ENCODE measurements at regions not wholly inside any gene's neighbourhood (a gene's known extent, or its start where the extent isn't known, plus 50 kb on each side); places are given as distances from the start of the nearest gene placed in this dataset.
"Not testable (repeated sequence)": the region's sequence is repeated elsewhere in the genome, so short reads cannot be mapped to it uniquely, and the experiment has no call there.

DNA sequence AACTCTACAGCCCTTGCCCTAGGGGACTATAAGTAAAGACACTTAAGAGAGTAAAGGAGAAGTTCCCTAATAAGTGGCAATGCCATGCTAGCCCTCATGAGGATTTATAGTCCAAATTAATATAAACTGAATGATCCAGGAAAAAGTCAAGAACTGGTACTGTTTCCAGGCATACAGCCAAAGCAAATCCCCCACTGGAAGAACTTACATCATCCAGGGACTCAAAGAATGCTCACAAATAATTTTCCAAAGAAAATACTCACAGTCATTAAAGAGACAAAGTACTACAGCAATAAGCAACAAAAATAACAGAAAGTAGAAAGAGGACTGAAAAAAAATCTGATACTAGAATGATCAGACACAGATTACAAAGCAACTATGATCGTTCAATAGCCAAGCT is 79.7 kb upstream of the RAP1B start:
- Histone ChIP-seq H3K36me3 (ENCODE audit: control insufficient read depth in 5 of 5, insufficient read depth in 5 of 5, low read length in 5 of 5) (no peaks in the 10 kb centered on the region), H3K4me1 (ENCODE audit: control insufficient read depth in 5 of 5, insufficient read depth in 5 of 5, low read length in 5 of 5) (peaks cover 3 to 20% (median 17%) of the 10 kb centered on the region in 5 donors), H3K9ac (ENCODE audit: low read length in 5 of 5) (no peak overlapping the region), H3K27ac (ENCODE audit: low read depth, low read length) (peak overlapping the region; percentile 67), H3K27me3 (ENCODE audit: control insufficient read depth in 5 of 5, insufficient read depth in 4 of 5, low read length in 5 of 5) (no peaks in the 10 kb centered on the region), H3K9me3 (ENCODE audit: control insufficient read depth in 5 of 5, low read length in 5 of 5) (no peaks in the 10 kb centered on the region), H3K4me3 (ENCODE audit: low read depth in 1 of 5, low read length in 5 of 5) (no peak overlapping the region)

DNA sequence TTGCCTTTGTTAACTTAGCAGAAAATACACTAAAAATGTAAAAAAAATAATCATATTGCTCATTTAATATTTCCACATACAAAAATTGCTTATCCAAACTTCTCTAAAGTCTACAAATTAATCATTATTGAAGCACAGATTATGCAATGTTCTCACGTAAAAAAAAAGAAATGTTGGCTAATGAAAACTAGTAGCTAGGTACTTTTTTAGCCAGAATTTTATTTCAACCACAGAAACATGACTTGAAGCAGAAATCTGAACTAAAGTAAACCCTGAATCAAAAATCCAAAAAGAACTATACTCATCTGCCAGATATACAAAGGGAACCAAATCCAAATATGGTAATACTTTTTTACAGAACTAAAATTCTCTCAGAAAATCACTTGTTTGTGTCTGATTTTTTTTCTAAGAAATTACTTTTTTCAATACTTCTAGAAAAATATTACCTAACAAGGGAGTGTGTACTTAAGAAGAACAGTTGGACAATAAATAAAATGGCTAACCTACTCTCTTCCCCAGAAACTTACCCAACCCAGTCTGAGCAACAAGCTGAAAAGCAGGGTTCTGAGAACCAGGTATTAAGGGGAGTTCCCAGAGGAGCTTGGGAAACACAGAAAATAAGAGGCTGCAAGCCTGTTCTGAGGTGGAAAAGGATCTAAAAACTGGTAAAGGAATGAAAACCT is 78.4 kb upstream of the RAP1B start:
- Histone ChIP-seq H3K27me3 (ENCODE audit: control insufficient read depth in 5 of 5, insufficient read depth in 4 of 5, low read length in 5 of 5) (no peaks in the 10 kb centered on the region), H3K9me3 (ENCODE audit: control insufficient read depth in 5 of 5, low read length in 5 of 5) (no peaks in the 10 kb centered on the region), H3K27ac (ENCODE audit: low read depth, low read length) (peak overlapping the region; percentile 67), H3K9ac (ENCODE audit: low read length in 5 of 5) (no peak overlapping the region), H3K36me3 (ENCODE audit: control insufficient read depth in 5 of 5, insufficient read depth in 5 of 5, low read length in 5 of 5) (no peaks in the 10 kb centered on the region), H3K4me3 (ENCODE audit: low read depth in 1 of 5, low read length in 5 of 5) (no peak overlapping the region), H3K4me1 (ENCODE audit: control insufficient read depth in 5 of 5, insufficient read depth in 5 of 5, low read length in 5 of 5) (peaks cover 3 to 20% (median 17%) of the 10 kb centered on the region in 5 donors)

DNA sequence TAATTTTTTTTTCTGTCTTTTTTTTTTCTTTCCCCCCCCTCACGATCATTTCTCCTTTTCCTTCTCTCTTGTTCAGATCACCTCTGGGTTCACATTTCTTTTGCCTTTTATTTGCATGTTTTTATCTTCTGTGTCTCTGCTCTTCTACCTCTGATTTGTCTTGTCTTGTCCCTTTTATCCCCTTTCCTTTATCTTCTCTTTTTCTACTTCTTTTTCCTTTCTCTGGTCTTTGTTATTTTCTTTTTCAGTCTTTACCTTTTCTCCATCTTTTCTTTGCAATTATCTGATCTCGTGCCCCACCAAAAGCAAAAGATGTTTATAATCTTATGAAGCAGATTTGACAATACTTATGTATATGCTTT is 77.8 kb upstream of the RAP1B start:
- H3K9me3 ChIP-seq (ENCODE audit: control insufficient read depth in 5 of 5, low read length in 5 of 5) = no peaks in the 10 kb centered on the region
- no peaks in the 10 kb centered on the region for H3K36me3 ChIP-seq (ENCODE audit: control insufficient read depth in 5 of 5, insufficient read depth in 5 of 5, low read length in 5 of 5)
- peaks cover 3 to 20% (median 17%) of the 10 kb centered on the region in 5 donors for H3K4me1 ChIP-seq (ENCODE audit: control insufficient read depth in 5 of 5, insufficient read depth in 5 of 5, low read length in 5 of 5)
- H3K9ac ChIP-seq (ENCODE audit: low read length in 5 of 5) = no peak overlapping the region
- H3K27ac ChIP-seq (ENCODE audit: low read depth, low read length) = peak overlapping the region; percentile 67
- no peak overlapping the region for H3K4me3 ChIP-seq (ENCODE audit: low read depth in 1 of 5, low read length in 5 of 5)
- H3K27me3 ChIP-seq (ENCODE audit: control insufficient read depth in 5 of 5, insufficient read depth in 4 of 5, low read length in 5 of 5) = no peaks in the 10 kb centered on the region

DNA sequence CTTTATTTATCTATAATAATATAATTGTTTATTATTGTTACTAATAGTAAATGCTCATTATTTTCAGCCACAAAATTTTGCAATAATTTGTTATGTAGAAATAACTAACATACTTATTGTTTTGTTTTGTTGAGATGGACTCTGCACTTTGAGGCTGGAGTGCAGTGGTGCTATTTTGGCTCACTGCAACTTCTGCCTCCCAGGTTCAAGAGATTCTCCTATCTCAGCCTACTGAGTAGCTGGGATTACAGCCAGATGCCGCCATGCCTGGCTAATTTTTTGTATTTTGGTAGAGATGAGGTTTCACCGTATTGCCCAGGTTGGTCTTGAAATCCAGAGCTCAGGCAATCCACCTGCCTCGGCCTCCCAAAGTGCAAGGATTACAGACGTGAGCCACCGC is 76.6 kb upstream of the RAP1B start:
- Histone ChIP-seq H3K27me3 (ENCODE audit: control insufficient read depth in 5 of 5, insufficient read depth in 4 of 5, low read length in 5 of 5) (no peaks in the 10 kb centered on the region), H3K27ac (ENCODE audit: low read depth, low read length) (no peak overlapping the region), H3K4me3 (ENCODE audit: low read depth in 1 of 5, low read length in 5 of 5) (no peak overlapping the region), H3K9ac (ENCODE audit: low read length in 5 of 5) (no peak overlapping the region), H3K4me1 (ENCODE audit: control insufficient read depth in 5 of 5, insufficient read depth in 5 of 5, low read length in 5 of 5) (peaks cover 5 to 27% (median 22%) of the 10 kb centered on the region in 5 donors), H3K9me3 (ENCODE audit: control insufficient read depth in 5 of 5, low read length in 5 of 5) (no peaks in the 10 kb centered on the region), H3K36me3 (ENCODE audit: control insufficient read depth in 5 of 5, insufficient read depth in 5 of 5, low read length in 5 of 5) (no peaks in the 10 kb centered on the region)

DNA sequence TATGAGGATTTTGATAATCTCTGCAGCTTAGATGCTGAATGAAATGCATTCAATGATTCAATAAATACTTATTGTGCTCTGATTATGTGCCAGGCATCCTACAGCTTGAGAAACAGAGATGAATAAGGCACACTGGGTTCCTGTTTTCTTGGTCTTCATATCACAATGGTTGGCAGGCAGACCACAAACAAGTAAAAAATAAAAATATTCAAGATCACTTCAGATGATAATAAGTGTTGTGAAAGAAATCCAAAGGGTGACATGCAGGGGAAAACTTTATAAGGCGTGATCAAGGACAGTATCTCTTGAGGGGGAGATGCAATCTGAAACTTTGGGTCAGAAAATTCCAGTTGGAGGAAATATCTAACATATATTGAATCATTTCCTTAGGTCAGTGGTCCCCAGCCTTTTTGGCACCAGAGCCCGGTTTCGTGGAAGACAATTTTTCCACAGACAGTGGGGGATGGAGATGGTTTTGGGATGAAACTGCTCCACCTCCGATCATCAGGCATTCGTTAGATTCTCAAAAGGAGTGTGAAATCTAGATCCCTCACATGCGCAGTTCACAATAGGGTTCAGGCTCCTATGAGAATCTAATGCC is 73.7 kb upstream of the RAP1B start:
- H3K9ac ChIP-seq (ENCODE audit: low read length in 5 of 5) = no peak overlapping the region
- H3K9me3 ChIP-seq (ENCODE audit: control insufficient read depth in 5 of 5, low read length in 5 of 5) = no peaks in the 10 kb centered on the region
- H3K36me3 ChIP-seq (ENCODE audit: control insufficient read depth in 5 of 5, insufficient read depth in 5 of 5, low read length in 5 of 5) = no peaks in the 10 kb centered on the region
- no peaks in the 10 kb centered on the region for H3K27me3 ChIP-seq (ENCODE audit: control insufficient read depth in 5 of 5, insufficient read depth in 4 of 5, low read length in 5 of 5)
- no peak overlapping the region for H3K4me3 ChIP-seq (ENCODE audit: low read depth in 1 of 5, low read length in 5 of 5)
- H3K4me1 ChIP-seq (ENCODE audit: control insufficient read depth in 5 of 5, insufficient read depth in 5 of 5, low read length in 5 of 5) = peaks cover 3 to 25% (median 19%) of the 10 kb centered on the region in 5 donors
- H3K27ac ChIP-seq (ENCODE audit: low read depth, low read length) = no peak overlapping the region

DNA sequence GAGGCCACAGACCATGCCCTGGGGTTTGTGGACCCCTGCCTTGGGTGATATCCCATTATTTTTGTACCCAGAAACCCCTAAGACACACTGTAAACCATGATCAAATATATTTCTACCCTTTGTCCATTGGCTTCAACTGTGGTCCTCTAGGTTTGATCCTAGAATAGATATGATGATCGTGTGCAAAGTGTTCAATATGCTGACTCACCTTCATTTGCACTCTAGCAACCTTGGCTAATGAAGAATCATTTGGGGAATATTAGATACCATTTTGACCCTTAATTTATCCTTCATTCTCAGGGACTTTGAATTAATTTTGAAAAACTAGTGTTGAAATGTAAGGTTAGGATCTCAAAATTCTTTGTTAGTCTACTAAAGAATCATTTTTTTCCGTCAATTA is 73.1 kb upstream of the RAP1B start:
- no peak overlapping the region for H3K9ac ChIP-seq (ENCODE audit: low read length in 5 of 5)
- no peak overlapping the region for H3K27ac ChIP-seq (ENCODE audit: low read depth, low read length)
- H3K9me3 ChIP-seq (ENCODE audit: control insufficient read depth in 5 of 5, low read length in 5 of 5) = no peaks in the 10 kb centered on the region
- no peaks in the 10 kb centered on the region for H3K36me3 ChIP-seq (ENCODE audit: control insufficient read depth in 5 of 5, insufficient read depth in 5 of 5, low read length in 5 of 5)
- no peaks in the 10 kb centered on the region for H3K27me3 ChIP-seq (ENCODE audit: control insufficient read depth in 5 of 5, insufficient read depth in 4 of 5, low read length in 5 of 5)
- H3K4me1 ChIP-seq (ENCODE audit: control insufficient read depth in 5 of 5, insufficient read depth in 5 of 5, low read length in 5 of 5) = peaks cover 3 to 20% (median 18%) of the 10 kb centered on the region in 5 donors
- H3K4me3 ChIP-seq (ENCODE audit: low read depth in 1 of 5, low read length in 5 of 5) = no peak overlapping the region

DNA sequence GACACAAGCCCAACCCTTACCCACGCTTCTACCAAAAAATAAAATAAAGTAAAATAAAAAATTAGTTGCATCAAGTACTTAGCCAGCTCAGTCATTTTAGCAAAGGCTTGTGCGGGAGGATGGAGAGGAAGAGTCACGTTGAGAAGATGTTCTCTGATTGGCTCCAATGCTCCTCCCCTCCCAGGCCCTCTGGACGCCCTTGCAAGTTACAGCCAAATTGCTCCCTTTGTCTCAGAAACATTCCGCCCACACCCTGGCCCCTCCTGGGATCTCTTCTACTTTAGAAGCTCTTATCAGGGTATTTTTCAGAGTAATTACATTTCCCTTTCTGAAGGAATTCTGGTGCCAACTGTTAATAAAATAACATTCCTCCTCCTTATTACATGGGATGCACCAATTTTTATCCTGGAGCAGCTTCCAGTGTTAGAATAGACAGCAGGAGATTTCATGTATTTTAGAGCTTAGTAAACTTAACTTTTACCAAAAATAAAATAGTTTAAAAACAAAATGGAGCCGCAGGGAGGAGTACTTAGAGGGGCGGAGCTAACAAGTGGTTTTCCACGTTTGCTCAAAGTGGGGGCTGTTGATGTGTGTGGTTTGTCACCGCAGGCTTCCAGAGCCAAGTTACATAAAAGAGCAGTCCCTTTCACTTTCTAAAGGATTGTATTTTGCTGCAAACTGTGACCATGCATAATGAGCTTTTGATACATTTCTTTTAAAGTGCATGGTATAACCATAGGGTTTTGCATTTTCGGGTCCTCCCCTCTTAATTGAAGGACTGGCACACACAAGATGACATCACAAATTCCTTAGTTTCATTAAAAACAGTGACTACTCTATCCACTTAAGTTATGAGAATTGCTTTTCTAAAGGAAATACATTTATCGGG is 71.7 kb upstream of the RAP1B start:
- Histone ChIP-seq H3K9ac (ENCODE audit: low read length in 5 of 5) (peak overlapping the region in 3 of 5 donors; percentile 40 to 70 (median 44)), H3K36me3 (ENCODE audit: control insufficient read depth in 5 of 5, insufficient read depth in 5 of 5, low read length in 5 of 5) (no peaks in the 10 kb centered on the region), H3K9me3 (ENCODE audit: control insufficient read depth in 5 of 5, low read length in 5 of 5) (no peaks in the 10 kb centered on the region), H3K4me3 (ENCODE audit: low read depth in 1 of 5, low read length in 5 of 5) (peak overlapping the region; percentile 51 to 68 (median 64)), H3K27ac (ENCODE audit: low read depth, low read length) (peak overlapping the region; percentile 80), H3K4me1 (ENCODE audit: control insufficient read depth in 5 of 5, insufficient read depth in 5 of 5, low read length in 5 of 5) (peaks cover 3 to 17% (median 15%) of the 10 kb centered on the region in 5 donors), H3K27me3 (ENCODE audit: control insufficient read depth in 5 of 5, insufficient read depth in 4 of 5, low read length in 5 of 5) (no peaks in the 10 kb centered on the region)

DNA sequence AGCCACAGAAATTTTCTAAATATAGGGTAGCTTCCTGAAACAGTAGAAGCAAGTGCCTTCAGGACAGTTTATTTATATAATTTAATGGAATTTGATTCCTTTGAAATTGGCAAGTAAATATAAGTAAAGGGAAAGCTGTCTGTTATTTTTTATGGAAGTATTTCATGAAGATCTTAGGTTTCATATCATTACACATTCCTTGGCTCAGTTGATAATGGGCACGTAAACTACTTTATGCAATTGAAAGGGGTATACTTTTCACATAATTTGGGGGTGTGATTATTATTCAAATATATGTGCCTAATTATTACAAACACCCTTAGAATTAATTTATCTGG is 71.1 kb upstream of the RAP1B start:
- Histone ChIP-seq H3K27ac (ENCODE audit: low read depth, low read length) (peak overlapping the region; percentile 80), H3K9ac (ENCODE audit: low read length in 5 of 5) (peak overlapping the region in 1 of 5 donors; percentile 70), H3K9me3 (ENCODE audit: control insufficient read depth in 5 of 5, low read length in 5 of 5) (no peaks in the 10 kb centered on the region), H3K27me3 (ENCODE audit: control insufficient read depth in 5 of 5, insufficient read depth in 4 of 5, low read length in 5 of 5) (no peaks in the 10 kb centered on the region), H3K4me1 (ENCODE audit: control insufficient read depth in 5 of 5, insufficient read depth in 5 of 5, low read length in 5 of 5) (peaks cover 3 to 17% (median 15%) of the 10 kb centered on the region in 5 donors), H3K4me3 (ENCODE audit: low read depth in 1 of 5, low read length in 5 of 5) (peak overlapping the region; percentile 51 to 68 (median 64)), H3K36me3 (ENCODE audit: control insufficient read depth in 5 of 5, insufficient read depth in 5 of 5, low read length in 5 of 5) (no peaks in the 10 kb centered on the region)

DNA sequence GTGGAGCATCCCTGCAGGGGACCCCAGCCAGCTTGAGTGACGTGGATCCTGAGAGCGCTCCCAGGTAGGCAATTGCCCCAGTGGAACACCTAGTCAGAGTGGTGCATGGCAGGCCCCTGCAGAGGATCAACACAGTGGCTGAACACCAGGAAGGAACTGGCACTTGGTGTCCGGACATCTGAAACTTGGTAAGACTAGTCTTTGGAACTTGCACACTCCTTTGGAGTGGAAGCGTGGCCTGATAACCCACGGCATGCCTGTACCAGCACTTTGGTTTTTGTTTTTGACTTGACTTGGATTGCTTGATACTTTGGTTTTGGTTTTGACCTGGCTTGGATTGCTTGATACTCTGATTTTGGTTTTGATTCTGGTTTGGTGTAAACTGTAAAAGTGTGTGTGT is 69.9 kb upstream of the RAP1B start:
- not testable (repeated sequence) for H3K27ac ChIP-seq (ENCODE audit: low read depth, low read length); H3K36me3 ChIP-seq (ENCODE audit: control insufficient read depth in 5 of 5, insufficient read depth in 5 of 5, low read length in 5 of 5); H3K4me3 ChIP-seq (ENCODE audit: low read depth in 1 of 5, low read length in 5 of 5); H3K27me3 ChIP-seq (ENCODE audit: control insufficient read depth in 5 of 5, insufficient read depth in 4 of 5, low read length in 5 of 5); H3K9me3 ChIP-seq (ENCODE audit: control insufficient read depth in 5 of 5, low read length in 5 of 5); H3K9ac ChIP-seq (ENCODE audit: low read length in 5 of 5)
- peaks cover 3 to 17% (median 15%) of the 10 kb centered on the region in 5 donors for H3K4me1 ChIP-seq (ENCODE audit: control insufficient read depth in 5 of 5, insufficient read depth in 5 of 5, low read length in 5 of 5)

DNA sequence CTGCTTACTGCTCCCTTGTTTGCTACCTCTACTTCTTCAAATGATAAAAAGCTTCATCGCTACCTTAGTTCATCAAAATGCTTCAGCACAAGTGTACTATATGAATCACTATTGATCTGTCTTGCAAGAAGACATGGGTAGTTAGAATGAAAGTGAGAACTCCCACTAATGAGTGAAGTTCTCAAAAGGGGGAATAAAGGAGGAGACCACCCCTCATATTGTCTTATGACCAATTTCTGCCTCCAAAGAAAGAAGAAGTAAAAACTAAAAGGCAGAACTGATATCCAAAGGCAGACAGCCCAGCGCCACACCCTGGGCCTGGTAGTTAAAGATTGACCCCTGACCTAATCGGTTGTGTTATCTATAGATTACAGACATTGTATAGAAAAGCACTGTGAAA is 63.4 kb upstream of the RAP1B start:
- H3K27ac ChIP-seq (ENCODE audit: low read depth, low read length); H3K9ac ChIP-seq (ENCODE audit: low read length in 5 of 5); H3K4me1 ChIP-seq (ENCODE audit: control insufficient read depth in 5 of 5, insufficient read depth in 5 of 5, low read length in 5 of 5); H3K4me3 ChIP-seq (ENCODE audit: low read depth in 1 of 5, low read length in 5 of 5); H3K27me3 ChIP-seq (ENCODE audit: control insufficient read depth in 5 of 5, insufficient read depth in 4 of 5, low read length in 5 of 5); H3K36me3 ChIP-seq (ENCODE audit: control insufficient read depth in 5 of 5, insufficient read depth in 5 of 5, low read length in 5 of 5): not testable (repeated sequence)
- H3K9me3 ChIP-seq (ENCODE audit: control insufficient read depth in 5 of 5, low read length in 5 of 5) = peaks cover 0 to 13% (median 5%) of the 10 kb centered on the region in 5 donors

All from subcutaneous abdominal adipose tissue (tissue), 5 donors.